Testis (tissue), 2 donors: ENCODE measurements at regions not wholly inside any gene's neighbourhood (a gene's known extent, or its start where the extent isn't known, plus 50 kb on each side); places are given as distances from the start of the nearest gene placed in this dataset.

Source experiments
- DNase-seq: peaks from one replicate; pipeline ENCODE4 v3.0.0-alpha.2; 2019
- H3K27ac ChIP-seq, 2 donors: fragments of 200-600 bp; sonication (generic); one replicate each; pipeline ENCODE4 v1.5.1; 2019
- H3K27me3 ChIP-seq: fragments of 200-600 bp; sonication (generic); one replicate; pipeline ENCODE4 v1.5.1; 2019
- H3K36me3 ChIP-seq: fragments of 200-600 bp; sonication (generic); one replicate; pipeline ENCODE4 v1.5.1; 2017; ENCODE audit warnings: low read depth; ENCODE audit errors: missing control alignments
- H3K4me1 ChIP-seq: fragments of 200-600 bp; sonication (generic); one replicate; pipeline ENCODE4 v1.5.1; 2019
- H3K4me3 ChIP-seq, 2 donors: fragments of 200-600 bp; sonication (generic); one replicate each; pipeline ENCODE4 v1.5.1; 2017 to 2019
- H3K9me3 ChIP-seq: fragments of 200-600 bp; sonication (generic); one replicate; pipeline ENCODE4 v1.5.1; 2017
- POLR2A ChIP-seq: fragments of 450-650 bp; IDR thresholded peaks from one replicate; pipeline ENCODE4 v1.6.1; 2017; ENCODE audit warnings: antibody characterized with exemption, mild to moderate bottlenecking, moderate library complexity
- WGBS, 2 donors: methylation state at CpG; one replicate each; pipeline ENCODE4 v1.1.5; 2018; 5-methylcytosine and 5-hydroxymethylcytosine counted together
- intact Hi-C: fragments of 100-400 bp; cut with DNase I; formaldehyde crosslinking; loops from one replicate; pipeline ENCODE4 v1.15.1; 2023; ENCODE audit warnings: low total_unique reads
- TF ChIP-seq, protein P1 (sequence below), 3 experiments: fragments of 450-650 bp in 2 of 3; fragments of 200-600 bp in 1 of 3; sonication (generic) in 1 of 3; IDR thresholded peaks; one replicate each; pipeline ENCODE4 v1.5.1; 2016 to 2019; ENCODE audit warnings: antibody characterized with exemption in 3 of 3, mild to moderate bottlenecking in 2 of 3, moderate library complexity in 1 of 3

DNA sequence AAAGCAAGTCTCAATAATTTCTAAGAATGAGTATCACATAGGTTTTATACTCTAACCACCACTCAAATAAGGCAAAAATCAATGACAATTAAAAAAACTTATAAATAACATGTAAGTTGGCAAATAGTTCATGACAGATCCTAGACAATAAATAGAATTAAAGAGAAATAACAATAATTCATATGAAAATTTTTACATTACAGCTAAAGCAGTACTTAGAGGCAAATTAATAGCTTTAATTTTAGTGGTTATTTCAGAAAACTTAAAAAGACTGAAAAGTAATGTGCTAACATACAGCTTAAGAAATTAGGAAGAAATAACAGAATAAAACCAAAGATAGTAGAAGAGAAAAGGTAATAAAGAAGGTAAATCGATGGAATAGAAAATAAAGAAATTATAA is 179.9 kb upstream of the SPAG17 start:
- Histone ChIP-seq H3K27ac (no peak overlapping the region), H3K4me3 (no peak overlapping the region), H3K4me1 (no peaks in the 10 kb centered on the region), H3K36me3 (no peaks in the 10 kb centered on the region), H3K9me3 (no peaks in the 10 kb centered on the region), H3K27me3 (no peaks in the 10 kb centered on the region)
- DNase-seq, result no peak
- intact Hi-C loops, result no loop called here
- 92 to 95% methylated on average over 1 of the region's 1 CpG for WGBS, 2 donors
- TF ChIP-seq POLR2A, result no peak
- TF ChIP-seq, protein P1, sequence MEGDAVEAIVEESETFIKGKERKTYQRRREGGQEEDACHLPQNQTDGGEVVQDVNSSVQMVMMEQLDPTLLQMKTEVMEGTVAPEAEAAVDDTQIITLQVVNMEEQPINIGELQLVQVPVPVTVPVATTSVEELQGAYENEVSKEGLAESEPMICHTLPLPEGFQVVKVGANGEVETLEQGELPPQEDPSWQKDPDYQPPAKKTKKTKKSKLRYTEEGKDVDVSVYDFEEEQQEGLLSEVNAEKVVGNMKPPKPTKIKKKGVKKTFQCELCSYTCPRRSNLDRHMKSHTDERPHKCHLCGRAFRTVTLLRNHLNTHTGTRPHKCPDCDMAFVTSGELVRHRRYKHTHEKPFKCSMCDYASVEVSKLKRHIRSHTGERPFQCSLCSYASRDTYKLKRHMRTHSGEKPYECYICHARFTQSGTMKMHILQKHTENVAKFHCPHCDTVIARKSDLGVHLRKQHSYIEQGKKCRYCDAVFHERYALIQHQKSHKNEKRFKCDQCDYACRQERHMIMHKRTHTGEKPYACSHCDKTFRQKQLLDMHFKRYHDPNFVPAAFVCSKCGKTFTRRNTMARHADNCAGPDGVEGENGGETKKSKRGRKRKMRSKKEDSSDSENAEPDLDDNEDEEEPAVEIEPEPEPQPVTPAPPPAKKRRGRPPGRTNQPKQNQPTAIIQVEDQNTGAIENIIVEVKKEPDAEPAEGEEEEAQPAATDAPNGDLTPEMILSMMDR (IDR thresholded peaks at IDR 0.05), result no peak

DNA sequence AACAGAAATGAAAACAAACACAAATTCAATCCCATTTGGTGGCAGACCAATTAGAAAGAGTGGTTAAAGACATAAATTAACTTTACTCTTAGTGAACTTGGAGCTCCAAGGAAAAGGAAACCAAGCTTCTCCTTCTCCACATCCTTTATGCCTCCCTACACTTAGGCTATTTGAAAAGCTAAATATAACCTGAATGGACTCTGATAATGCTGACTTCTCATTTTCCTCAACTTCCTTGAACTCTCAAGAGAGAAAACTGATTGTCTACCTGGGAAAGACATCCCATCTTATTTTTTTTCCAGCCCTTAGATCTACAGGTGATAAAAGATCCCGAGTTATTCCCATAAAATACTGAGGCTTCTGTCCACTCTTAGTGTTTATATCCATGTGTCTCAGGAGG is 178.4 kb upstream of the SPAG17 start:
- intact Hi-C loops, result no loop called here
- no peak for TF ChIP-seq POLR2A
- TF ChIP-seq, protein P1 (IDR thresholded peaks at IDR 0.05), result no peak
- DNase-seq, result no peak
- no peaks in the 10 kb centered on the region for H3K4me1 ChIP-seq
- no peak overlapping the region for H3K27ac ChIP-seq
- no peak overlapping the region for H3K4me3 ChIP-seq
- no peaks in the 10 kb centered on the region for H3K36me3 ChIP-seq
- H3K27me3 ChIP-seq, result no peaks in the 10 kb centered on the region
- 70 to 73% methylated on average over 1 of the region's 1 CpG for WGBS, 2 donors
- H3K9me3 ChIP-seq, result no peaks in the 10 kb centered on the region

DNA sequence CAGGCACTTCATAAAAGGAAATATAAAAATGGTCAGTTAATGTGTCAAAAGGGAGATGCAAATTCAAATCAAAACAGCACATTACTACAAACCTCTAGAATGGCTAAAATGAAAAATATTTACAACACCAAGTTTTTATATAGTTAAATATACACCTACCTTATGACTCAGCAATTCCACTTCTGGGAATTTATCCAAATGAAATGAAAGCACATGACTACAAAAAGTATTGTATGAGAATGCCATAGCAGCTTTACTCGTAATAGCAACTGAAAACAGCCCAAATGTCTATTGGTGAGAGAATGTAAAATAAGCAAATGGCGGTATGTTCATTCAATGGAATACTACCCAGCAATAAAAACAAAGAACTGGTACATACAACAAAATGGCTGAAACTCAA is 175.8 kb upstream of the SPAG17 start:
- TF ChIP-seq POLR2A, result no peak
- TF ChIP-seq, protein P1 (IDR thresholded peaks at IDR 0.05), result no peak
- intact Hi-C loops, result no loop called here

DNA sequence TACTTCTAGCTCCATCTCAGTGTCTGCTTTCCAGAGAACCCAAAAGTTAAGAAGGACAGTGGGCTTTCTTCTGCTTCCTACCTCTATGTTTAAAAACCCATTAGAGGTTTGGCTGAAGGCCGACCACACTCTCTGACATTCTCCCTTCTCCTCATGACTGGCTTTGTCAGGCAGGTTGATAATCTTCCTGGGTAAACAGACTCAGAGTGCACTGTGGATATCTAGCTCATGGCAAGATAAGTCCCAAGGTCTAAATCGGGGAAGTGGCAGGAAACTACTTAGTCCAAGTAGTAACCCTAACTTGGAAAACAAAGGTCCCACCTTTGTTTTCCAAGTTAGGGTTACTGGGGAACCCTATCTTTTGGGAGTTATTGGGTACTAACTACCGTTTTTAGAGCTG is 161.9 kb upstream of the SPAG17 start:
- intact Hi-C loops, result no loop called here
- H3K27ac ChIP-seq, result no peak overlapping the region
- WGBS, 2 donors, result 48 to 59% methylated on average over 3 of the region's 3 CpGs

More for the DNA sequence above, 175.8 kb upstream of the SPAG17 start:
- Histone ChIP-seq H3K9me3 (no peaks in the 10 kb centered on the region), H3K36me3 (no peaks in the 10 kb centered on the region), H3K4me1 (no peaks in the 10 kb centered on the region), H3K27me3 (no peaks in the 10 kb centered on the region), H3K4me3 (no peak overlapping the region), H3K27ac (no peak overlapping the region)
- no peak for DNase-seq
- WGBS, 2 donors, result 69 to 73% methylated on average over 2 of the region's 2 CpGs

More for the DNA sequence above, 161.9 kb upstream of the SPAG17 start:
- DNase-seq, result no peak
- no peaks in the 10 kb centered on the region for H3K27me3 ChIP-seq
- H3K4me1 ChIP-seq, result no peaks in the 10 kb centered on the region
- no peaks in the 10 kb centered on the region for H3K9me3 ChIP-seq
- H3K36me3 ChIP-seq, result no peaks in the 10 kb centered on the region
- no peak overlapping the region for H3K4me3 ChIP-seq
- TF ChIP-seq, protein P1 (IDR thresholded peaks at IDR 0.05), result no peak
- TF ChIP-seq POLR2A, result no peak
